GM12878 (cell line): ENCODE measurements at regions not wholly inside any gene's neighbourhood (a gene's known extent, or its start where the extent isn't known, plus 50 kb on each side); places are given as distances from the start of the nearest gene placed in this dataset.

Experiments
- ATAC-seq: fragments of 200-7000 bp; cut with Tn5 transposase; 3 replicates; pipeline ENCODE4 v1.9.1; 2020; ENCODE audit warnings: mild to moderate bottlenecking, moderate library complexity
- BruUV-seq: library from RNA; stranded (reverse); fragments of 400-500 nt; replicated peaks from 2 replicates; lab custom pipeline; 2021; lab: Mats Ljungman, UMichigan
- CTCF ChIA-PET: fragments of 300-600 bp; sonication (Branson Sonifier 250); formaldehyde crosslinking; extraction: SDS; loops from one replicate; lab custom pipeline; 2021; ENCODE audit warnings: inconsistent platforms; lab: Yijun Ruan, JAX
- POLR2A ChIA-PET: fragments of 350-600 bp; formaldehyde crosslinking; extraction: SDS; loops from one replicate; lab custom pipeline; 2021; ENCODE audit warnings: inconsistent platforms; lab: Charles Lee
- RAD21 ChIA-PET: fragments of 300-600 bp; sonication (Branson Sonifier 250); formaldehyde crosslinking; loops from one replicate; lab custom pipeline; 2023; ENCODE audit warnings: antibody characterized with exemption; ENCODE audit not compliant: unreplicated experiment; lab: Charles Lee
- SMC1A ChIA-PET: fragments of 300-600 bp; sonication (Branson Sonifier 250); formaldehyde crosslinking; loops from one replicate; lab custom pipeline; 2023; ENCODE audit not compliant: unreplicated experiment, uncharacterized antibody; lab: Charles Lee
- DNase-seq: peaks from one replicate; pipeline ENCODE4 v3.0.0-alpha.2; 2011; ENCODE audit warnings: low read depth, low spot score
- FAIRE-seq: peaks from 3 replicates; lab custom pipeline; 2011; peaks lifted over from hg19 to GRCh38; lab: Jason Lieb, UNC
- H2AFZ ChIP-seq: 2 replicates; pipeline ENCODE4 v1.6.0; 2011; ENCODE audit warnings: low read depth, low read length, control low read depth; ENCODE audit not compliant: control insufficient read depth
- H3K27ac ChIP-seq: 2 replicates; pipeline ENCODE4 v1.5.1; 2011; ENCODE audit warnings: control low read depth; ENCODE audit not compliant: control insufficient read depth, insufficient read depth
- H3K27me3 ChIP-seq, 2 experiments: replicated peaks in 1 of 2; 2 replicates each; pipeline versions ENCODE4 v1.6.0 to v1.6.1; 2011; ENCODE audit warnings: low read length in 1 of 2; ENCODE audit not compliant: control insufficient read depth in 2 of 2, insufficient read depth in 2 of 2
- H3K36me3 ChIP-seq, 2 experiments: 2 replicates each; pipeline ENCODE4 v1.5.1; 2011; ENCODE audit warnings: low read length in 1 of 2; ENCODE audit not compliant: control insufficient read depth in 2 of 2, insufficient read depth in 2 of 2
- H3K4me1 ChIP-seq: 2 replicates; pipeline ENCODE4 v1.6.1; 2011; ENCODE audit warnings: mild to moderate bottlenecking, low read length, moderate library complexity, mixed read lengths; ENCODE audit not compliant: control insufficient read depth, insufficient read depth
- H3K4me2 ChIP-seq: 2 replicates; pipeline ENCODE4 v1.6.0; 2011; ENCODE audit warnings: control low read depth; ENCODE audit not compliant: control insufficient read depth, insufficient read depth
- H3K4me3 ChIP-seq: fragments of 200-600 bp; sonication (generic); 2 replicates; pipeline ENCODE4 v1.5.1; 2016
- H3K79me2 ChIP-seq: 2 replicates; pipeline ENCODE4 v1.6.0; 2011; ENCODE audit warnings: low read length; ENCODE audit not compliant: control insufficient read depth, insufficient read depth
- H3K9ac ChIP-seq: 2 replicates; pipeline ENCODE4 v1.8.0; 2011; ENCODE audit warnings: low read length, control low read depth, mixed read lengths; ENCODE audit not compliant: control insufficient read depth, insufficient read depth
- H3K9me3 ChIP-seq: replicated peaks from 3 replicates; pipeline ENCODE4 v1.5.1; 2011; ENCODE audit warnings: mild to moderate bottlenecking, low read length; ENCODE audit not compliant: control insufficient read depth, insufficient read depth
- H4K20me1 ChIP-seq: 2 replicates; pipeline ENCODE4 v1.6.0; 2011; ENCODE audit not compliant: control insufficient read depth, insufficient read depth
- E2F4 ChIP-seq: IDR thresholded peaks from 2 replicates; pipeline ENCODE4 v1.6.1; 2012; ENCODE audit warnings: low read depth, low read length, improper control_type of control experiment
- EP300 ChIP-seq, 2 experiments: fragments of 150-350 bp in 1 of 2; IDR thresholded peaks; 2 replicates each; pipeline ENCODE4 v1.6.1; 2011 to 2012; ENCODE audit warnings: low read depth in 2 of 2, low read length in 2 of 2, borderline replicate concordance in 1 of 2, improper control_type of control experiment in 1 of 2, inconsistent platforms in 1 of 2; ENCODE audit not compliant: control insufficient read depth in 1 of 2
- HDAC6 ChIP-seq: fragments of 200-600 bp; sonication (generic); IDR thresholded peaks from one replicate; pipeline ENCODE4 v1.8.0; 2017; ENCODE audit warnings: antibody characterized with exemption; ENCODE audit not compliant: unreplicated experiment
- IKZF1 ChIP-seq: fragments of 450-650 bp; conservative IDR thresholded peaks from 2 replicates; pipeline ENCODE4 v1.6.1; 2017; ENCODE audit warnings: antibody characterized with exemption, mild to moderate bottlenecking
- IRF4 ChIP-seq: IDR thresholded peaks from 2 replicates; pipeline ENCODE4 v1.6.1; 2011; ENCODE audit warnings: low read depth, low read length
- RFX5 ChIP-seq: IDR thresholded peaks from 2 replicates; pipeline ENCODE4 v1.6.1; 2011; ENCODE audit warnings: low read depth, low read length, improper control_type of control experiment
- SMC3 ChIP-seq: IDR thresholded peaks from 2 replicates; pipeline ENCODE4 v1.6.1; 2011; ENCODE audit warnings: low read length, improper control_type of control experiment, borderline replicate concordance
- SP1 ChIP-seq: IDR thresholded peaks from one replicate; pipeline ENCODE4 v1.6.1; 2011; ENCODE audit warnings: low read depth, low read length
- STAT1 ChIP-seq: fragments of 450-650 bp; conservative IDR thresholded peaks from 2 replicates; pipeline ENCODE4 v1.6.1; 2014; ENCODE audit warnings: antibody characterized with exemption, mild to moderate bottlenecking
- TCF12 ChIP-seq: IDR thresholded peaks from 2 replicates; pipeline ENCODE4 v1.6.1; 2011; ENCODE audit warnings: low read depth, mild to moderate bottlenecking, low read length
- USF2 ChIP-seq: IDR thresholded peaks from 2 replicates; pipeline ENCODE4 v1.6.1; 2011; ENCODE audit warnings: low read depth, low read length, improper control_type of control experiment, borderline replicate concordance
- YBX1 ChIP-seq: fragments of 450-650 bp; IDR thresholded peaks from 2 replicates; pipeline ENCODE4 v1.6.1; 2016; ENCODE audit warnings: antibody characterized with exemption
- ZBTB11 ChIP-seq: fragments of 450-650 bp; formaldehyde crosslinking; IDR thresholded peaks from 2 replicates; pipeline ENCODE4 v1.5.0; 2022; ENCODE audit warnings: mild to moderate bottlenecking, missing genetic modification characterization
- ZBTB4 ChIP-seq: fragments of 450-650 bp; formaldehyde crosslinking; IDR thresholded peaks from 2 replicates; pipeline ENCODE4 v1.4.0; 2022; ENCODE audit warnings: mild to moderate bottlenecking, moderate library complexity
- ZNF384 ChIP-seq: IDR thresholded peaks from 2 replicates; pipeline ENCODE4 v1.6.1; 2012; ENCODE audit warnings: low read depth, mild to moderate bottlenecking, low read length, improper control_type of control experiment, borderline replicate concordance
- WGBS: methylation state at CpG from one replicate; pipeline ENCODE4 v1.1.6; 2016; ENCODE audit warnings: low lambda C conversion rate; ENCODE audit not compliant: insufficient replicate concordance, insufficient coverage; ENCODE audit errors: missing lambda C conversion rate; 5-methylcytosine and 5-hydroxymethylcytosine counted together
- in situ Hi-C: fragments of 300-500 bp; cut with MboI; formaldehyde crosslinking; loops from 9 replicates; pipeline ENCODE4 v1.14.3; 2018; ENCODE audit warnings: mixed read lengths
- intact Hi-C: fragments of 100-400 bp; cut with micrococcal nuclease; formaldehyde crosslinking; loops from one replicate; pipeline ENCODE4 v1.14.2; 2022; ENCODE audit not compliant: unreplicated experiment

- TF ChIP-seq E2F4 (no peak), IRF4 (no peak), TCF12 (no peak), SP1 (no peak), RFX5 (no peak)
- TF ChIP-seq, all 136 proteins: peak for 0
Measured at GRCh38 chr10:45063591-45064231, 63.0 kb downstream of the ZNF22 start (continued).

- FAIRE-seq (no peak), DNase-seq (no peak), ATAC-seq (no peak)
- POLR2A ChIA-PET = no interaction called here
- no peak overlapping the region for H3K27ac ChIP-seq
- H3K4me2 ChIP-seq = no peak overlapping the region
- RAD21 ChIA-PET = no interaction called here
- H3K36me3 ChIP-seq = no peaks in the 10 kb centered on the region
- SMC1A ChIA-PET = no interaction called here
- H2AFZ ChIP-seq = no peak overlapping the region
- no peaks in the 10 kb centered on the region for H3K4me1 ChIP-seq
- CTCF ChIA-PET = interaction anchor here (1.4 kb wide), 1 partner anchor 132 kb away, joined by 3 read pairs; no protein-coding TSS in a partner anchor
- H3K4me3 ChIP-seq = no peak overlapping the region
- intact Hi-C loops = no loop called here
- H3K9me3 ChIP-seq = no peaks in the 10 kb centered on the region
- no peaks in the 10 kb centered on the region for H3K27me3 ChIP-seq
- BruUV-seq = no TSS peak
- H3K9ac ChIP-seq = no peak overlapping the region
- no peaks in the 10 kb centered on the region for H4K20me1 ChIP-seq
- WGBS = 10% methylated on average over 3 of the region's 3 CpGs
- in situ Hi-C loops = no loop called here
- no peaks in the 10 kb centered on the region for H3K79me2 ChIP-seq
- TF ChIP-seq ZBTB11 (CRISPR knock-in tag) (no peak), IKZF1 (no peak), ZBTB4 (CRISPR knock-in tag) (no peak), SMC3 (no peak), HDAC6 (no peak), EP300 (IDR thresholded peaks at IDR 0.05; ENCODE audit: borderline replicate concordance in 1 of 2, control insufficient read depth in 1 of 2, low read depth in 2 of 2, low read length in 2 of 2) (no peak), ZNF384 (no peak), STAT1 (no peak), YBX1 (no peak), USF2 (no peak)
Measured at GRCh38 chr10:45064998-45065397, 64.3 kb downstream of the ZNF22 start.
